CD14-positive monocyte (primary cell): ENCODE measurements at regions not wholly inside any gene's neighbourhood (a gene's known extent, or its start where the extent isn't known, plus 50 kb on each side); places are given as distances from the start of the nearest gene placed in this dataset.

Experiments used
- DNase-seq, 3 donors: peaks; one replicate each; pipeline ENCODE4 v3.0.0-alpha.2; 2011 to 2022
- H2AFZ ChIP-seq: 2 replicates; pipeline ENCODE4 v1.6.0; 2012; ENCODE audit warnings: mild to moderate bottlenecking, low read depth, low read length, inconsistent platforms; ENCODE audit not compliant: insufficient read depth, poor library complexity, severe bottlenecking
- H3K27ac ChIP-seq, 2 donors: 1 replicate in 1 of 2; 2 replicates in 1 of 2; pipeline ENCODE4 v1.5.1; 2012 to 2013; ENCODE audit warnings: low read length in 2 of 2, control low read depth in 1 of 2, inconsistent platforms in 1 of 2, low read depth in 1 of 2, mild to moderate bottlenecking in 1 of 2
- H3K27me3 ChIP-seq, 2 donors: one replicate each; pipeline versions ENCODE4 v1.6.0 to v1.6.1; 2011 to 2013; ENCODE audit warnings: low read length in 2 of 2; ENCODE audit not compliant: control insufficient read depth in 2 of 2, insufficient read depth in 2 of 2
- H3K36me3 ChIP-seq, 2 donors: replicated peaks in 1 of 2; 1 replicate in 1 of 2; 2 replicates in 1 of 2; pipeline versions ENCODE4 v1.5.1 to v1.6.1; 2012 to 2013; ENCODE audit warnings: low read length in 2 of 2, control low read depth in 1 of 2, inconsistent platforms in 1 of 2, mild to moderate bottlenecking in 1 of 2; ENCODE audit not compliant: insufficient read depth in 2 of 2, control insufficient read depth in 1 of 2
- H3K4me1 ChIP-seq, 2 donors: 1 replicate in 1 of 2; 2 replicates in 1 of 2; pipeline versions ENCODE4 v1.5.1 to v1.6.1; 2012 to 2013; ENCODE audit warnings: low read length in 2 of 2, control low read depth in 1 of 2, inconsistent platforms in 1 of 2, mild to moderate bottlenecking in 1 of 2, moderate library complexity in 1 of 2; ENCODE audit not compliant: insufficient read depth in 2 of 2, control insufficient read depth in 1 of 2
- H3K4me2 ChIP-seq: replicated peaks from 2 replicates; pipeline ENCODE3; 2012; ENCODE audit warnings: low read length, moderate library complexity, mild to moderate bottlenecking; ENCODE audit not compliant: poor library complexity, severe bottlenecking; ENCODE audit errors: extremely low read depth
- H3K4me3 ChIP-seq, 3 experiments: fragments of 200-600 bp in 1 of 3; sonication (generic) in 1 of 3; replicated peaks in 1 of 3; 1 replicate in 2 of 3; 2 replicates in 1 of 3; pipeline ENCODE4 v1.5.1; 2011 to 2013; ENCODE audit warnings: low read length in 3 of 3, mild to moderate bottlenecking in 3 of 3, control low read depth in 2 of 3, low read depth in 2 of 3, inconsistent platforms in 1 of 3, moderate library complexity in 1 of 3
- H3K79me2 ChIP-seq: 2 replicates; pipeline ENCODE4 v1.6.0; 2012; ENCODE audit warnings: mild to moderate bottlenecking, control low read depth, inconsistent platforms, low read length, moderate library complexity; ENCODE audit not compliant: insufficient read depth
- H3K9ac ChIP-seq: 2 replicates; pipeline ENCODE4 v1.6.0; 2017; ENCODE audit warnings: low read length, mild to moderate bottlenecking; ENCODE audit not compliant: insufficient read depth, poor library complexity, severe bottlenecking
- H3K9me3 ChIP-seq, 2 donors: replicated peaks in 1 of 2; 1 replicate in 1 of 2; 2 replicates in 1 of 2; pipeline versions ENCODE4 v1.5.1 to v1.6.1; 2012 to 2013; ENCODE audit warnings: low read length in 2 of 2, control low read depth in 1 of 2; ENCODE audit not compliant: control insufficient read depth in 1 of 2, insufficient read depth in 1 of 2
- H4K20me1 ChIP-seq: 2 replicates; pipeline ENCODE4 v1.6.0; 2012; ENCODE audit warnings: mild to moderate bottlenecking, low read length, control low read depth, moderate library complexity; ENCODE audit not compliant: insufficient read depth
- H3K27ac Mint-ChIP-seq, 7 donors: one replicate each; pipeline ENCODE4 v1.8.0; 2020; ENCODE audit warnings: mild to moderate bottlenecking in 7 of 7, mixed read lengths in 7 of 7, moderate library complexity in 6 of 7, inconsistent platforms in 2 of 7
- H3K27me3 Mint-ChIP-seq, 3 donors: one replicate each; pipeline ENCODE4 v1.8.0; 2021 to 2022; ENCODE audit warnings: low read depth in 3 of 3, mild to moderate bottlenecking in 3 of 3, mixed read lengths in 3 of 3, moderate library complexity in 3 of 3, inconsistent platforms in 1 of 3
- H3K36me3 Mint-ChIP-seq, 2 donors: one replicate each; pipeline ENCODE4 v1.8.0; 2020; ENCODE audit warnings: mixed read lengths in 2 of 2, inconsistent platforms in 1 of 2, mild to moderate bottlenecking in 1 of 2
- H3K4me1 Mint-ChIP-seq: one replicate; pipeline ENCODE4 v1.8.0; 2020; ENCODE audit warnings: mild to moderate bottlenecking, mixed read lengths
- H3K4me3 Mint-ChIP-seq, 2 donors: one replicate each; pipeline ENCODE4 v1.8.0; 2020; ENCODE audit warnings: mild to moderate bottlenecking in 2 of 2, mixed read lengths in 2 of 2, moderate library complexity in 1 of 2
- H3K9me3 Mint-ChIP-seq, 7 donors: one replicate each; pipeline ENCODE4 v1.8.0; 2020 to 2022; ENCODE audit warnings: mixed read lengths in 7 of 7, mild to moderate bottlenecking in 6 of 7, moderate library complexity in 6 of 7, inconsistent platforms in 2 of 7
- CTCF ChIP-seq: fragments of 200-600 bp; IDR thresholded peaks from one replicate; pipeline ENCODE4 v1.8.0; 2022; ENCODE audit warnings: antibody characterized with exemption, mild to moderate bottlenecking
- WGBS: methylation state at CpG from one replicate; pipeline ENCODE4 v1.1.5; 2013; ENCODE audit warnings: missing lambda C conversion rate; ENCODE audit not compliant: insufficient coverage; 5-methylcytosine and 5-hydroxymethylcytosine counted together
- intact Hi-C, 2 donors: fragments of 100-400 bp; cut with micrococcal nuclease; formaldehyde crosslinking; loops; one replicate each; pipeline versions ENCODE4 v1.15.0 to v1.15.1; 2023

GRCh38 chr2:128477026-128477820 lies 158.6 kb upstream of the HS6ST1 start:
- Mint-ChIP-seq H3K27me3 (peaks cover 11 to 15% (median 14%) of the 10 kb centered on the region in 3 donors), H3K4me1 (peaks cover 13% of the 10 kb centered on the region), H3K27ac (peak overlapping the region in 1 of 7 donors; percentile 23), H3K36me3 (no peaks in the 10 kb centered on the region), H3K9me3 (peaks cover 0 to 10% (median 5%) of the 10 kb centered on the region in 7 donors), H3K4me3 (no peak overlapping the region)
- no peak overlapping the region for H2AFZ ChIP-seq
- H3K4me3 ChIP-seq, result no peak overlapping the region
- H3K79me2 ChIP-seq, result no peaks in the 10 kb centered on the region
- no peak for DNase-seq
- H3K27ac ChIP-seq, result no peak overlapping the region
- H3K36me3 ChIP-seq, result no peaks in the 10 kb centered on the region
- H3K9me3 ChIP-seq, result no peaks in the 10 kb centered on the region
- no peak overlapping the region for H3K4me2 ChIP-seq
- H3K4me1 ChIP-seq, result peaks cover 15 to 17% of the 10 kb centered on the region in 2 donors
- WGBS, result 95% methylated on average over 9 of the region's 12 CpGs
- no peak for TF ChIP-seq CTCF
- intact Hi-C loops, result no loop called here
- H3K27me3 ChIP-seq, result peaks cover 0 to 3% of the 10 kb centered on the region in 2 donors
- no peaks in the 10 kb centered on the region for H4K20me1 ChIP-seq
- H3K9ac ChIP-seq, result no peak overlapping the region

GRCh38 chr2:128477891-128478290 lies 159.2 kb upstream of the HS6ST1 start:
- no peak overlapping the region for H3K4me3 Mint-ChIP-seq
- peaks cover 0 to 7% (median 0%) of the 10 kb centered on the region in 7 donors for H3K9me3 Mint-ChIP-seq
- Histone ChIP-seq H3K27ac (no peak overlapping the region), H3K36me3 (no peaks in the 10 kb centered on the region), H3K9me3 (no peaks in the 10 kb centered on the region), H3K9ac (no peak overlapping the region), H3K27me3 (peaks cover 0 to 3% of the 10 kb centered on the region in 2 donors), H4K20me1 (no peaks in the 10 kb centered on the region), H3K4me1 (peaks cover 9 to 10% of the 10 kb centered on the region in 2 donors), H3K4me3 (no peak overlapping the region), H3K79me2 (no peaks in the 10 kb centered on the region), H3K4me2 (no peak overlapping the region), H2AFZ (no peak overlapping the region)
- no peak for DNase-seq
- H3K36me3 Mint-ChIP-seq, result no peaks in the 10 kb centered on the region
- peaks cover 9 to 15% (median 14%) of the 10 kb centered on the region in 3 donors for H3K27me3 Mint-ChIP-seq
- peaks cover 7% of the 10 kb centered on the region for H3K4me1 Mint-ChIP-seq
- no peak for TF ChIP-seq CTCF
- no CpG with 5 or more reads among the region's 2 CpGs for WGBS
- intact Hi-C loops, result no loop called here
- peak overlapping the region in 1 of 7 donors; percentile 53 for H3K27ac Mint-ChIP-seq
